ENCODE measurements at regions not wholly inside any gene's neighbourhood (a gene's known extent, or its start where the extent isn't known, plus 50 kb on each side); places are given as distances from the start of the nearest gene placed in this dataset.

- no peak for DNase-seq
- no peak for ATAC-seq
- no peaks in the 10 kb centered on the region for H3K36me3 Mint-ChIP-seq (ENCODE audit: low read depth)
- no peaks in the 10 kb centered on the region for H3K4me1 Mint-ChIP-seq
- no peaks in the 10 kb centered on the region for H3K9me3 Mint-ChIP-seq
- no peaks in the 10 kb centered on the region for H3K27me3 Mint-ChIP-seq
- no peak overlapping the region for H3K4me3 Mint-ChIP-seq
- no peak overlapping the region for H3K27ac Mint-ChIP-seq
These were observed 59.8 kb upstream of the THBS2 start for GRCh38 chr6:169313347-169314010.

GRCh38 chr6:169312658-169313346, 59.2 kb upstream of the THBS2 start:
- Mint-ChIP-seq H3K4me3 (no peak overlapping the region), H3K27ac (no peak overlapping the region), H3K9me3 (no peaks in the 10 kb centered on the region), H3K36me3 (ENCODE audit: low read depth) (no peaks in the 10 kb centered on the region), H3K27me3 (no peaks in the 10 kb centered on the region), H3K4me1 (no peaks in the 10 kb centered on the region)
- DNase-seq (no peak), ATAC-seq (no peak)

- no peaks in the 10 kb centered on the region for H3K9me3 Mint-ChIP-seq
- ATAC-seq = no peak
- no peaks in the 10 kb centered on the region for H3K4me1 Mint-ChIP-seq
- H3K27ac Mint-ChIP-seq = no peak overlapping the region
- no peak for DNase-seq
- H3K27me3 Mint-ChIP-seq = no peaks in the 10 kb centered on the region
- H3K36me3 Mint-ChIP-seq (ENCODE audit: low read depth) = no peaks in the 10 kb centered on the region
- H3K4me3 Mint-ChIP-seq = no peak overlapping the region
These were observed 57.3 kb upstream of the THBS2 start for GRCh38 chr6:169310983-169311382.

All from activated naive CD8-positive, alpha-beta T cell treated with anti-CD3 and anti-CD28 coated beads, Interleukin-2, amount 50 U/mL, for 24 hours (primary cell).